LoVo (cell line): ENCODE measurements at regions not wholly inside any gene's neighbourhood (a gene's known extent, or its start where the extent isn't known, plus 50 kb on each side); places are given as distances from the start of the nearest gene placed in this dataset.
"Not testable (repeated sequence)": the region's sequence is repeated elsewhere in the genome, so short reads cannot be mapped to it uniquely, and the experiment has no call there.

Experiments used
- DNase-seq: peaks from one replicate; pipeline ENCODE4 v3.0.0-alpha.2; 2016; ENCODE audit warnings: low spot score

DNA sequence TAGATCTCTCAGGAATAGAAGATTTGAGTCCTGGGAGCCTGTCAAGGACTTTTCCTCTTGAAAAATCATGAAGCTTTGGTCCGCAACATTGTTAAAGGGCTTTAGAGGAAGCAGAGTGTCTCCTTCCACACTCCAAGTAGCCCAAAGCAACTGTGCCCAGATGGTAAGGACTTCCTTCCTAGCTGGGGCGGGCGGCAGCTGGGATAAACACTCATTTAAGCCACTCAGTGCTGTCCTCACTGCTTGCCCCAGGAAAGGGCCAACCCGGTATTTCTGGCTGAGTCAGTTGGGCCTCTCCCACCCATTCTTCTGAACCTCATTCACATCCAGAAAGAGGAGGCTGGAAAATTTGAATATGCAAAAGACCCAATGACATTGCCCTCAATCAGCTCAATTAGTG, 144.3 kb downstream of the CHIC2 start:
- no peak for DNase-seq

DNA sequence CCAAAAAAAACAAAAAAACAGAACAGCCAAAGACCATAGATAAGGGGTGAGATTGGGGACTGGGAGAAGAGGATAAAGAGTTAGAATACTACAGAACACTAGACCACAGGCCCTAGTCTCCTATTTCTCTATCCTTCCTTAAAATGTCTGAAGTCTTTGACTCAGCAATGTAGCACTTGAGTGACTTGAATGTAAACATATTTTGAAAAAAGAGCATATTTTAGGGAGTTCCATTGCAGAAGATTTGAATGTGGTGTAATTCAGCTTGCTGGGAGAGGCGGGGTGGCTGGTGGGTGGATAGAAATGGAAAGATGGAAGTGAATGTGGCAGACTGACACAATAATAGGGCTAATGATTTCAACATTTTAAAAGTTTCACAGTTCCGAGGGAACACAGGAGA, 144.9 kb downstream of the CHIC2 start:
- no peak for DNase-seq

- no peak for DNase-seq
Measured at GRCh38 chr4:53917729-53918128, 146.7 kb downstream of the CHIC2 start.

- DNase-seq: no peak
Measured at GRCh38 chr4:53916431-53916889, 147.9 kb downstream of the CHIC2 start.

- no peak for DNase-seq
Measured at GRCh38 chr4:53914313-53915016, 149.9 kb downstream of the CHIC2 start.

DNA sequence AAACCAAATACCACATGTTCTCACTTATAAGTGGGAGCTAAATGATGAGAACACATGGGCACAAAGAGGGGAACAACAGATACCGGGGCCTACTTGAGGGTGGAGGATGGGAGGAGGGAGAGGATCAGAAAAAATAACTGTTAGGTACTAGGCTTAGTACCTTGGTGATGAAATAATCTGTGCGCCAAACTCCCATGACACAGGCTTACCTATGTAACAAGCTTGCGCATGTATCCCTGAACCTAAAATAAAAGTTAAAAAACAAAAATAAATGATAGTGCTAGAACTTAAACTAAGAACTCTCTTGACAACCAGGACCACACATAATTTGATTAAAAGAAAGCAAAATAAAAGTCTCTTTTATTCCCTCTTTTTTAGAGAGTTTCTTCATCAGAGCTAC, 150.6 kb downstream of the CHIC2 start:
- DNase-seq: no peak

DNA sequence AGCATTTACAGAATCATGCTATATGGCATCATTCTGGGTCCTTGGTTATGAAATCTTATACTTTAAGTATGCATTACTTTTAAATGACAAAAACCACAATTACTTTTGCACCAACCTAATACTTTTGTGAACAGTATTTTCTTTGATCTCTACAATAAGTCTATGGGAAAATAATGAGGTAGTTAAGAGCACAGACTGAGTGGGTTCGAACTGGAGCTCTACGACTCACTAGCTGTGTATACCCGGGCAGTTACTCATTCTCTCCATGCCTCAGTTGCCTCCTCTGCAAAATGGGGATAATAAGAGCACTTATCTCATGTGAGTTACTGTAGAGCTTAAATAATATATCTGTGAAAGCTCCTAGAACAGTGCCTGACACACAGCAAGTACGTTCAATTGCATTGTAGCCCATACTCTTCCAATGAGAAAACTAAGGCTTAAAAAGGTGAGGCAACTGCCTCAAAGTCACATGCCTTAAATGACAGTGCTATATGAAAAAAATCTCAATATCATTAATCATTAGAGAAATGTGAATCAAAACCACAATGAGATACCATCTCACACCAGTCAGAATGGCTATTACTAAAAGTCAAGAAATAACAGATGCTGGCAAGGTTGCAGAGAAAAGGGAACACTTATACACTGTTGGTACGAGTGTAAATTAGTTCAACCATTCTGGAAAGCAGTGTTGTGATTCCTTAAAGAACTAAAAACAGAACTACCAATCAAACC, 151.5 kb downstream of the CHIC2 start:
- DNase-seq: no peak

DNA sequence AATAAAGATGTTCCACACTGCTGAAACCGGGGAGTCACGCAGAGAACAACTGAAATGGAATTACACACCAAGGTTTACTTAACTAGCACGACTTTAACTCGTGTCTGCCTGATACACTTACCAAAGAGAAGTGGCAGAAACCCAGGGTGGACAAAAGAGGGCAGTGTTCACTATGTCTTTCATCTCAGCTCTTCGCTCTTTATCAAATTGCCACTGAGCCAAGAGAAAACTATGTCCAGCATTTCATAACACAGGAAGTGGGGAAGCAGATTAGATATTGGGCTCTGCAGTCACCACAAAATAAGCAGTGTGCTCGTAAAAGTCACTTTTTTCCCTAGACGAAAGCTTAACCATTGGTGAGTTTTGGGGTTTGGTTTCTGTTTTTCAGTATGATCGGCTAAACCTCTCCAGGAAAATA, 155.7 kb downstream of the CHIC2 start:
- DNase-seq: peak; percentile 74

GRCh38 chr4:53907772-53908171, 156.6 kb downstream of the CHIC2 start:
- no peak for DNase-seq

- DNase-seq: no peak
Measured at GRCh38 chr4:53906606-53907190, 157.7 kb downstream of the CHIC2 start.

GRCh38 chr4:53905941-53906377, 158.4 kb downstream of the CHIC2 start:
- DNase-seq: peak; percentile 47

DNA sequence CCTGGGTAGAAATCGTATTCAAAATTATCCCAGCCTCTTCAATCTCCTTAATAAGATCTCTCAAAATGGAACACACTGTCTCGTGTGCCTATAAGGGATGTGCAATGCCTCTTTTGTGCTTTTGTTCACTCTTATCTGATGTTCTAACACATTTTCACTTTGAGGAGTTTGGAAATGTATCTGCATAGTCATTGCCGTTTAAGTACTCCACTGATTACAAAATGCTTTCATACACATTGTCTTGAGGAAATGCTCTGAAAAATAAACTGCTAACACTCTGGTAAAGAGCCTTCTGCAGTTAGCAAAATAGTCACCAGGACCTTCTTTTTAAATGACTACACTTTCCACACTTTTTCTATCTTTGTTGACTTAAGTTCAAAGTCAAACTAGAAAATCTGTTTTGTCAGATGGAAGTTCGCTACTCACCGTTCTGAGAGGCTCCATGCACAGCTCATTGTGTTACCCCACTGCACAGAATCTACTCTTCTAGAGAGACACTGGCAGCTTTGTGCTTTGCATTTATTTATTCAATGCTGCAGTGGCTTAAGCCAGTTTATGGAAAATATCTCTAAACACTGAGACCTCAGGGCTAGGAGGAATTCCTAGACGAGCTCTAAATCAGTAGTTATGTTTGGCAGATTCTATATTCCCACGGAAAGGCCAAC, 159.0 kb downstream of the CHIC2 start:
- no peak for DNase-seq

DNA sequence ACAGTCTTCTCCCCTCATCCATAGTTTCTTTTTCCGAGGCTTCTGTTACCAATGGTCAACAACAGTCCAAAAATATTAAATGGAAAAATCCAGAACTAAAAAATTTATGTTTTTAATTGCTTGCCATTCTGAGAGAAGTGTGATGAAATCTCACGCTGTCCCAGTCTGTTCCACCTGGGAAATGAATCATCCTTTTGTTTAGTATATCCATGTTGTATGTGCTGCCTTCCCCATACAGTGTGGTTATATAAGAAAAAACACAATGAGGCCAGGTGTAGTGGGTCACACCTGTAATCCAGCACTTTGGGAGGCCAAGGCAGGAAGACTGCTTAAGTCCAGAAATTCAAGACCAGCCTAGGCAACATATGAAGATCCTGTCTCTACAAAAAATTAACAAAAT, 161.6 kb downstream of the CHIC2 start:
- DNase-seq: no peak

DNA sequence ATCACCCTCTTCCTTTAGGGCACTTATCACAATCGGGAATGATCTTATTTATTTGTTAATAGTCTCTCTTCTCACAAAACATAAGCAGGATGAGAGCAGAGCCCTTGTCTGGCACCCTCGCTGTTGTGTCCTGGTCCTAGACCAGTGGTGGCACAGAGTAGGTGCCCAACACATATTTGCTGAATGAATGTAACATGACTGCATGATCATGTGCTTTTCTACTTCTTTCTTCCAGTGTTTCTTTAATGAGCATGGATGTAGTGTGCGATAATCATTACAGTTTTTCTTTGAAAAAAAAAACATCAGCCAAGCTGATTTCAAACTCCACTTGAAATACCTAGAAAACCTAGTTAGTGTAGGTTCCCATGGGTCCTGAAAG, 164.1 kb downstream of the CHIC2 start:
- no peak for DNase-seq

DNA sequence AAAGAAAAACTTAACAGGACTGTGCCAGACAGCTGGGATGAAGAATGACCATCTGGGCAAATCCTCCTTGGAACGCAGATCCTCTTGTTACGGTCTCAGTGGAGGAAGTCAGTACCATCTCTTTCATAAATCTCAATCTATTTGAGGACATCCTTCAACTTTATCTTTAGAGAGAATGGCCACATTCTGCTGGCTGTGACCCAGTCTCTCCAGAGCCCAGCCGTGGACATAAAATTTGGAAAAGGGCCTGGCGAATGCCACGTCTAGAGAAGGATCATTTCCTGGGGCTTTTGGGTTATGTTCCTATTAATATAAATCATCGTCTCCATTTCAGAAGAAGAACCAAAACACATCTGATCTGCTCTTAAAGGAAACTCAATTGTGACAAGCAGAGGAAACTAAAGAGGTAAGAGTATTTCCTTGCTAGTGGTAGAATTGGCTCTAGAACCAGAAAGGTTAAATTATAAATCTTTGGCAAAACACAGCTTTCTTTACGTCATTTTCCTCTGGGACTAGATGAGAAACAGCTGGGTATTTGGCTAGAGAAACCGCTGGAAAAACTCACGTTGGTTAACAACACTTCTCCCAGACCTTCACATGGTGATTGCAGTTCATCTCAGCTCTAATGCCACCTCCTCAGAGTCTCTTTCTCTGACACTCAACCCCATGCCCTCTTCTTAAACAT, 164.7 kb downstream of the CHIC2 start:
- no peak for DNase-seq

- DNase-seq: no peak
Measured at GRCh38 chr4:53895137-53895536, 169.3 kb downstream of the CHIC2 start.

- no peak for DNase-seq
Measured at GRCh38 chr4:53890461-53890860, 173.9 kb downstream of the CHIC2 start.

DNA sequence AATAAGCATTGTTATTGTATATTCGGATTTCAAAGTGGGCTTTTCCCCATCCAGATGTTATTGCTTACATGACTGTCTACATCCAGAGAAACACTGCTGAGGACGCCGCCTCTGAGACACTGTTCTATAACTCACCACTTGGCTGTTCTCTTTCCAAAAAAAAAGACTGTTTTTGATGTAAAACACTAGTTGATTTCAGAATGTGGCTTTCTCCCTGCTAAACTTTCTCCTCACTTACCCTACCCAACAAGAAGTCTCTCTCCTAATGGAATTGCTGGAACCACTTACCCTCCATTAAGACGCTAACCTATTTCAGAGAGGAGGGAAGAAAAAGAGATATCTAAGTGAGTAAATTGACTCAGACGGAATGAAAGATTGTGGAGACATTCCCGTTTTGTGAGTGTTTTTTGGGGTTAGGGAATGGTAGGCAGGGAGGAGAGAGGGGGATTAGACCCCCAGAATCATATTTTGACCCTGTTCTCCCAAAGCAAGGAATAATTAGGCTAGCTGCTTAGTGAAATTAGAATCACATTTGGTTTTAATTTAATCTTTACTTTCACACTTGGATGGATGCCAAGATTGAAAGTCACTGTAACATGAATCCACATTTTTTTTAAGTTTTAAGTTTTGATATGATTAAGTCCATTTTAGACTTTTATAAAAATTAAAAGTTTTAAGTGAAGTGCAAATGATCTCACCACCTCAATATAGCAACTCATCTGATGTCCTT, 174.9 kb downstream of the CHIC2 start:
- no peak for DNase-seq

GRCh38 chr4:53886090-53886489, 178.3 kb downstream of the CHIC2 start:
- no peak for DNase-seq

DNA sequence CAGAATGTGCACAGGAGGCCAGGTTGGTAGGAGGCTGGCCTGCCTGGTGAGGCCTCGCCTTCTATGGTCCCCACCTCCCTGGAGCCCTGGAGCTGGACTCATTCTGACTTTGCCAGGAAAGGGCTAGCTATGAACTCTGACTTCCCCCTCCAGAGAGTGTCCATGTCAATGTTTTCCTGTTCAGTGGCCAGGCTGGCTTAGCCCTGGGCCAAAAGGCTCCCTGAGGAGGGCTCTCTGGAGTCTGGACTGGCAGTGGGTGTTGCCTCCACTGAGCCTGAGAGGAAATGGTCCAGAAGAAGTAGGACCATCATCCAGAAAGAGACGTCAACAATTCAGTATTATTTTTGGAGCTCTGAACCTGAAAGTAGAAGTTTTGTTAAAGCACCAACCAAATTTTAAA, 178.7 kb downstream of the CHIC2 start:
- no peak for DNase-seq

DNA sequence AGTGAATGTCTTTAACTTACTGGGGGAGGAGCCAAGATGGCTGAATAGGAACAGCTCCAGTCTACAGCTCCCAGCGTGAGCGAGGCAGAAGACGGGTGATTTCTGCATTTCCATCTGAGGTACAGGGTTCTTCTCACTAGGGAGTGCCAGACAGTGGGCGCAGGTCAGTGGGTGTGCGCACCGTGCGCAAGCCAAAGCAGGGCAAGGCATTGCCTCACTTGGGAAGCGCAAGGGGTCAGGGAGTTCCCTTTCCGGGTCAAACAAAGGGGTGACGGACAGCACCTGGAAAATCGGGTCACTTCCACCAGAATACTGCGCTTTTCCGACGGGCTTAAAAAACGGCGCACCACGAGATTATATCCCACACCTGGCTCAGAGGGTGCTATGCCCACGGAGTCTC, 187.3 kb downstream of the CHIC2 start:
- not testable (repeated sequence) for DNase-seq
